ENCODE measurements at regions not wholly inside any gene's neighbourhood (a gene's known extent, or its start where the extent isn't known, plus 50 kb on each side); places are given as distances from the start of the nearest gene placed in this dataset.
A peak's percentile ranks its signal among the peaks of the same experiment; 100 is the strongest.
"Not testable (repeated sequence)": the region's sequence is repeated elsewhere in the genome, so short reads cannot be mapped to it uniquely, and the experiment has no call there.

DNA sequence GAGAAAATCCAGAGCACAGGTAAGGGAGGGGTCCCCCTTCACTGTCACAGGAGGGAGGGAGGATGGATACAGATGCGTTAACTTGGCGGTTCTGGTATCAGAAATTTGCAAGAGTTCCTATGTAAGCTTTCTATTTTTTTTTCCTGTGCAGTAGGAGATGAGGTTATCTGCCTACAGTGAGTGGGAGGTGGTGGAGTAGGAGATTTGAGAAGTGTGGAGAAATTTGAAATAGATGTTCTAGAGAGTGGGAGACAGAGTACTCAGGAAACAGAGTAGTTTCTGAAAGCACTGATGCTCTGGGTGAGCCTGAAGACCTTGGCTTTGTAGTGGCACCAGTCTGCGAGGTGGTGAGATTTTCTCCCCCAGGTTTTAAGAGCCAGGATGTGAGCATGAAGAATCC, 271.4 kb downstream of the MSX2 start:
- DNase-seq = no peak

DNA sequence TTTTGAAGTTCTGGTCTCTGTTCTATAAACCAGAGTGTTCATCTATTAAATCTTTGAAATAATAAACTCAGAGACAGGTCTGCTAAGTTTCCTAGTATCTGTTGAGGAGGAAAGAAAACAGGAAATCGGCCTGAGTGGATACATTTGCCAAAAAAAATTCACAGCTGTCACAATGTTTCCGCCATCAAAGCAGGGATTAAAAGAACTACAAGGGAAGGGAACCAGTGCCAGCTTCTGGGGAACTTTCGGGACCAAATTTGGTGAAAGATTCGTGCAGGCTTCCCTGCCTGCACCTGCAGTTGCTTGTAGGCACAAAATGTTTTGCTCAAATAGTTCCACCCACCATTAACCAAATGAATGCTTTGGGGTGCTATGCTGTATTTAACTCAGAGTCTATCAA, 267.5 kb downstream of the MSX2 start:
- peak in 1 of 58 donors; percentile 14 for DNase-seq

DNA sequence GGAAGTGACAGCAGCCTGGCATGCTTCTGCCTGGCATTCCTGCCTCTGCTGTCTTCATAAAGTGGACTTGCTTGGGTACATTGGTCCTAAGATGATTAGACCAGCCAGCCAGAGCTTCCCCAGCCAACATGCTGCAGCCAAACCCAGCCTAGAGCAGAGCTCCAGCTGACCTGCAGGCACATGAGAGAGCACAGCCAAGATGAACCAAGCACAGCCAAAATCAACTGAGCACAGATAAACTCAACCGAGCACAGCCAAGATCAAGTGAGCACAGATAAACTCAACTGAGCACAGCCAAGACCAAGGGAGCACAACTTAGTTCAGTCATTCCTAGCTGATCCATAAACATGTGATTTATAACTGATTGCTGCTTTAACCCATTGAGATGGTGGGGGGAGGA, 266.5 kb downstream of the MSX2 start:
- DNase-seq = no peak

DNA sequence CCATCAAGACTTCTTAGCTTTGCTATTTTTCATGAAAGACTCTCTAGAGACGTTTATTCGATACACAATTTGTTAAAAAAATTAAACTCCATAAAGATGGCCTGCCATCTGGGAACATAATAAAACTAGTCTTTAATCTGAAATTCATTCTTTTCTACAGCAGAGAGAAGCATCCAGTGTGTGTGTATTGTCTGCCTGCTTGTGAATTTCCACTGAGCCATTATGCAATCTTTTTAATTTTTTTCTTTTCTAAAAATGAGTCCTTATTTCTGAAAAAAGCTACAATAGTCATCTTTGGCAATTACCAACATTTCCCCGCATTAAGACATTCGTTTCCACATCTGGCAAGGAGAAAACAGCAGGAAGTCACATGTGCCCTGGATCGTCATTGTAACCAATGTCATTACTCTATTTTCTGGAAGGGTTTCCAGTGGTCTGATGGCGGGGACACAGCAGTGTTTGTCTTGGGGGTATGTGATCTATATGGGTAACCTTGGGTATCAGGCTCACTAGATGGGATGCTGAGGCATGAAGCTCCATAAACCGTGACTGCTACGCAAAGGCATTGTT, 263.1 kb downstream of the MSX2 start:
- no peak for DNase-seq

DNA sequence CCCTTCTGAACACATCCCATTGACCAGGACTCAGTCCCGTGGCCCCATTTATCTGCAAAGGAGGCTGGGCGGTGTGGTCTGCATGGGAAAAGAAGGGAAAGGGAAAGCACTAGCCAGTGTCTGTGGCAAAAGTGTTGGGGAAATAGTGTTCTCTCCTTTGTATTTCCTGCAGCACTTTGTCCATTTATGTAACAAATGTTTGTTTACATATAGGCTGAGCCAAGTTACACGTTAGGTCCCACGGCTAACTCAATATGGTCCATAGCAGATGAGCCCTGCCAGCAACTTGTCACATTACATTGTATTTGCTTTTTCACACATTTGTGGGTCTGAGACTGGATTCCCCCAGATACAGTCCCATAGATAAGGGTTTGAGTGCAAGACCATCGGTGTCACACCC, 260.5 kb downstream of the MSX2 start:
- DNase-seq = no peak

DNA sequence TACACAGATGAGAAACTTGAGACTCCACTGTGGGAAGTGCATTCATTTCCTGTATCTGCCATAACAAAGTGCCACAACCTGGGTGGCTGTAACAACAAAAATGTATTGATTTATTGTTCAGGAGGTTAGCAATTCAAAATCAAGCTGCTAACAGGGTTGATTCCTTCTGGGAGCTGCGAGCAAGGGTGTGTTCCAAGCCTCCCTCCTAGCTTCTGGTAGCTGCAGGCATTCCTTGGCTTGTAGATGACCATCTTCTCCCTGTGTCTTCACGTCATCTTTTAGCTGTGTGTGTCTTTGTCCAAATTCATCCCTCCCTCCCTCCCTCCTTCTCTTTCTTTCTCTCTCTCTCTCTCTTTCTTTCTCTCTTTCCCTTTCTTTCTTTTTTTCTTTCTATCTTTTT, 258.1 kb downstream of the MSX2 start:
- DNase-seq = no peak

DNA sequence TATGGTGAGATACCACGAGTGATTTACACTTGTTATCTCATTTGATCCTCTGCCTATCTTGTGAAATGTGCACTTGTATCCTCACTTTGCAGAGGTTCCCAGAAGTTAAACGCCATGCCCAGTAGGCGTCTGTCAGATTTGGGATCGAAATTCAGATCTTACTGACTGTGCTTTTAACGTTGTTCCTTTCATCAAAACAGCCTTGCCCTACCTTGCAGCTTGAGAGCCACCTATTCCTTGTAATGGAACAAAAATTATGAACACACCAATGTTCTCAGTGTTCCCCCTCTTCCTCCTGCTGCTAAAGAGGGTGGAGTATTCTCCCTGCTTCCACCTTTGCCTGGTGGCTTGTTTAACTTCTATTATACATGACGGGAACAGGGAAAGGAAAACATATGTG, 257.0 kb downstream of the MSX2 start:
- no peak for DNase-seq

DNA sequence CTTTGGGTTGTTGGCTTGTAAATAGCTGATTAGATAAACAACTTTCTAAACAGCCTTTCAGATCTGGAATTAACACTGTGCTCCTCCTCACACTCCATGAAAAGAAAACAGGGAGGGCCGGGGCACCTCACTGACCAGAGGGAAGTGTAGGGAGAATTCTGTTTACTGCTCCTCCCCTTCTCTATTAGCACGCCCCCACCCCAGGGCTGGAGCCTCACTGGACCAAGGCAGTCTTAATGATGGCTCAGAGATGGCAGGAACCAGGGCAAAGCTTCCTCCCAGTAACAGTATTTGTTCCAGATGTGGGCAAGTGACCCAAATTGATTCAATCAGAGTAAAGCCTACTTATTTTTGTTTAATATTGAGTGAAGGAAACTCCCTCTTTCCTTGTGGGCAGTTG, 256.6 kb downstream of the MSX2 start:
- DNase-seq = no peak

DNA sequence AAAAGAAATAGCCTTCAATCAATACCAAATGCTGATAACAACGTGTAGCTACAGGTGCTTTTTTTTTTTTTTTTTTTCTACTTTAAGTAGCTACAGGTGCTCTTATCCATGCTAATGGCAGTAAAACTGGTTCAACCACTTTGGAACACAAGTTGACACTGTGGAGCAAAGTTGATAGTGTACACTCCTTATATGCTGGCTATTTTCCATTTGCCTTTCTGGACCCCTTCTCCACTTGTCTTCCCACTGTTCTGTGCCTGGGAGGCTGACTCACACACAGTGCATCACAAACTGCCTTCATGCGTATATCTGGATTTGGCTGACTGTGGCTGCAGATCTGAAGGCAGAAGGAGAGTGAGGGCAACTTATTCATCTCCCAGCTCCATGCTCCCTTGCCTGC, 247.9 kb downstream of the MSX2 start:
- DNase-seq = no peak

DNA sequence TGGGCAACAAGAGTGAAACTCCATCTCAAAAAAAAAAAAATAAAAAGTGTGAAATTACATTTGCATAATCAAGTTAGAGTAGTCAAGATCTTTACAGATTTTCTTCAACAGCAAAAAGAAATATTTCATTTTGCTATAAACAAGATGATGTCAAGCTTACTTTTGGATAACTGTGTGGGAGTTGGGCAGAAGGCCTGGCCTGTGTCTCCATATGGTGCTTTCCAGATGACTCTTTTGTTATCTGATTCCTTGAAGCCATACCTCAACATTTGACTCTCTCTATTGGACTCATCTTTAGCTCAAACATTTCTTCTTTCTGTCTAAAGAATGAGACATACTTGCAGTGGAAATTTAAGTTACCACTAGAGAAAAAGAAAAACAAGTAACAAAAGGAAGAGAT, 246.8 kb downstream of the MSX2 start:
- DNase-seq = peak in 4 of 58 donors; percentile 14 to 25 (median 20)

DNA sequence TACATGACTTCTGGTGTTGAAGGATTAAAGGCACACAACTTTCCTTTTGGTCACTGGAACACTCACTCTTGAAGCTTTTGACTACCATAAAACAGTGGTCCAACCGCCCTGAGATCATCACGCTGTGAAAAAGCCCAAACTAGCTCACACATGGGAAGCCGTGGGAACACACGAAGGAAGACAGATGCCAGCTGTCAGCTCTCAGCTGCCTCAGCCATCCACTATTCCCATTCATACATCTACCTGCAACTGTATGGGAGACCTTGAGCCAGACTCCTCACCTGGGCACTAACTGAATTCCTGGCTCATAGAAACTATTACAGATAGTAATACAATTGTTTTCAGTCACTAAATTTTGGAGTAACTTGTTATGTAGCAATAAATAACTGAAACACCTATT, 246.1 kb downstream of the MSX2 start:
- peak in 1 of 58 donors; percentile 11 for DNase-seq

DNA sequence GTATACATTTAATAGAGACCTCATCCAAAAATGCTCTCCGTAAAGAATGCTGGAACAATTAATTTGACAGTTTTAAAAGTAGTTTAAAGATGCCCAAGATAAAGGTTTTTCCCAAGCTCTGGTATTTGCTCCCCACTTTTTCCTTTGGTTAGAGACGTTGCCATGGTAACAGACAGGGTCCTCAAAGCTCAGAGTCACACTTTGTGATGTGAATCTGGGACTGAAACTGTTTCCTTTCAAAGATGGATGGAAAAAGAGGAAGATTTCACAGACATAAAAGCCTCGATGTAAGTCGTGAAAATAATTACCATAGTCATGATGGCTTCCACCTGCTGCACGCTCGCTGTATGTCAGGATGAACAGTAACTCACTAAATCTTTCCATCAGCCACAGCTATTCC, 229.5 kb downstream of the MSX2 start:
- DNase-seq = no peak

DNA sequence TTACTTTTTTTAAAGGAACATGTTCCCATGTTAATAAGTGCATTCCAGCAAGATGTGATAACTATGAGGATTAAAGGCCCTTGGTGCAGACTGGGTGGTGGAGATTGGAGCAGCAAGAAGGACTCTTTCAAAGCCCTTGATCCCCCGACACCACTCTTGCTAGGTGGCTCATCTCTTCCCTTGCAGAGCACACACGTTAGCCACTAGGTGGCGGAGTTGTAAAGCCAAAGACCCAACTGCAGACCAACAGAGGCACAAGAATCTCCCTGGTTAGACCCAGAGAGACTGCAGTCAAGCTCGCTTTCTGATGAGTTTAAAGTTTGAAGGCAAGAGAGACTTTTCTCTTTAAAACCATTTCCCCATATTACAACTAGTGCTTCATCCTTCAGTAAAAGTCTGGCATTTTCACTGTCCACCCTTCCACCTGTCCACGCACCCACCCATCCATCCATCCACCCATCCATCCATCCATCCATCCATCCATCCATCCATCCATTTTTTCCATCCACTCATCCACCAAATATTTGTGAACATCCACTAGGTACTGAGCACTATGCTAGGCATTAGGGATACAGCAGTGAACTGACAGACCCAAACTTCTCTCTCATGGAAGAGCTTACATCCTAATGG, 226.9 kb downstream of the MSX2 start:
- DNase-seq = peak in 49 of 58 donors; percentile 10 to 88 (median 48)

DNA sequence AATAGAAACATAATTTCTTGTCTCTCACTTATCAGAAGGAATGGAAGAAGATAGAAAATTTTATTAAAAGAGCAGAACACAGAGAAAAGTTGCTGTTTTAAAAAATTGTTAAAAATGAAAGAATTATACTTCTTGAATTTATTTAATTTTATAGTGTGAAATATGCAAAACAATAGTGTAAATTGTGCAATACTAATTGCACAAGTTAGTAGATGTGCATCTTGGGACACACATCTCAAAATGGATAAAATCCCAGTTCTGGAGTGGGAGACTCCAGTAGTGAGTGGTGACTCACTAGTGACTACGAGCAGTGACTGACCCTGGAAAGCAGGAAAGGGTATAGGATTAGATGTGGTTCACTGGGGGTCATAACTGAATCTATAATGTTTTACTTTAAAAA, 223.2 kb downstream of the MSX2 start:
- no peak for DNase-seq

DNA sequence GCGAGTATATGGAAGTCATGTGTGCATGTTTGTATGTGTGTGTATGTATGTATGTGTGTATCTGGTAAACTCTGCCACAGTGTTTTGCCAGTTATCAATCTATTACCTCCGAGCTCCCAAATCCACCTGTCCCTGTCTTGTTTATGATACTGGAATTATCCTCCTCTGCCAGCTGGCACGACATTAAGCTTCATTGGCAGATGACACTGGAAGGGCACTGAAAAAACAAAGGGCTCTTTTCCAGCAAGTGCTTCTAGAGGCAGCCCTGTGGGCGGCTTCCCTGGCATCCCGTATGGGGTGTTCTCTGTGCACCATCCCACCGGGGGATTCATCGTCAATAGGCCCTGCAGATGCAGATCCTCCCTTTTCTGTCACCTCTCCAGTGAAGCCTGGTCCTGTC, 221.5 kb downstream of the MSX2 start:
- DNase-seq = peak in 1 of 58 donors; percentile 27

DNA sequence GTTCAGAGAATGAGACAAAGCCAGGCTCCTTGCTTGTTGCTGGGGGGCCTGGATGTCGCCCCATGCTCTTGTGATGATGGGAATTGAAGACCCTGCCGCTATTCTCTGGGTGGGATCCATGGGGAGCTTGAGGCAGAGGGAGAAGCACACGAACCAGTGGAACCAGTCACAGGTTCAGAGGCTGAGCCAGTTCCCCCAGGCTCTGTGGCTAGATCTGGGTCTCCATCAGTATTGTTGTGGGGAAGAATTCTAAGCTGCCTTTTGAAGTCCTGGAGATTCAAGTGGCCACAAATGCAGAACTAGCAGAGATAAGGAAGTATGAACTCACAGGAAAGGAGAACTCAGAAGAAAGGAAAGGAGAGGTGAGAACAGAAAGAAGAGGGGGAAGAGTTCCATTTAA, 219.4 kb downstream of the MSX2 start:
- DNase-seq = no peak

DNA sequence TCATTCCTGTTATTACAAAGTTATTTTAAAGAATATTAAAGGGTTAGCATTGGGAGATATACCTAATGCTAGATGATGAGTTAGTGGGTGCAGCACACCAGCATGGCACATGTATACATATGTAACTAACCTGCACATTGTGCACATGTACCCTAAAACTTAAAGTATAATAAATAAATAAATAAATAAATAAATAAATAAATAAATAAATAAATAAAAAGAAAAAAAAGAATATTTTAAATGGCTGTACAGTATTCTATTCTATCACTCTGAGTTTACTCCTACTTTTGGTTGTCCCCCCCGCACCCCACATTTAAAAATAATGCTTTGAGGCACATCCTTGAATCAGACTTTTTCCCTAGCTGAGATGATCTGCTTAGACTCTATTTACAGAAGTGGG, 218.6 kb downstream of the MSX2 start:
- not testable (repeated sequence) for DNase-seq

DNA sequence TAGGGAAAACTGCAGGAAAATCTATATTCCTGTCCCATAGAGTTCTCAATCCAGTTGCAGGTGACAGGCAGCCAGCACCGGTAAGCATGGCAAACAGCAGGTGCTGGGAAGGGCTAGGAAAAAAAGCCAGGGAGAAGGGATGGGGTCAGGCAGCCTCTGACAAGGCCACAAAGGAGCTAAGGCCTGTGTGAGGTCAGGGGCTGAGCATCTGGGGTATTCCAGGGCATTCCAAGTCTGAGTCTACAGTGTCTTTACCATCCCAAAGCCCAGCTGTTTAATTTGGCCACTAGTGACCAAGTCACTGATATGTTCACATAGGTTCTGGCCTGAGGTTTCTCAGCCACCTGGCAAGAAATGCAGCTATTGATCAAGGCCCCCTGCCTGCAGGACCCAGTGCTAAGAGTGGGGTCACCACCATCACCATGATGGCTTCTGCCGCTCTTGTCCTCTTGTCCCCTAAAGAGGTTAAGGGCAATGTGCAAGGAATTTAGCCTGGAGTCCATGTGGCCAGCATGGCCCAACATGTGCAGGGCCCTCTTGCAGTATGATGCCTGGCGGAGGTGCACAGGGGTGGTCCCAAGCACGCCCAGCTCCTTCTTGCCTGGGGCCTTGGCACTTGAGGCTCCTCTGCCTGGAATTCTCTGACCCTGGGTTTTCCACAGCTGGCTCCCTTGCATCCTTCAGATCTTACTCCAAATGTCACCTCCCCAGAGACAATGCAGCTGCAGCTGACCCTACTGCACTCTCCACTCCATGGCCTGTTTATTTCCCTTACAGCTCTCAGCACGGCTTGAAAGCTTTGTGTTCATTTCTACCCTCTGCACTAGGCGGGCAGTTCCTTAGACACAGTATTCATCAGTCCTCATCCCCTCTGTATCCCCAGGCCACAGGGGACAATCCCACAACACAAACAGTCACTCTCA, 213.1 kb downstream of the MSX2 start:
- no peak for DNase-seq

DNA sequence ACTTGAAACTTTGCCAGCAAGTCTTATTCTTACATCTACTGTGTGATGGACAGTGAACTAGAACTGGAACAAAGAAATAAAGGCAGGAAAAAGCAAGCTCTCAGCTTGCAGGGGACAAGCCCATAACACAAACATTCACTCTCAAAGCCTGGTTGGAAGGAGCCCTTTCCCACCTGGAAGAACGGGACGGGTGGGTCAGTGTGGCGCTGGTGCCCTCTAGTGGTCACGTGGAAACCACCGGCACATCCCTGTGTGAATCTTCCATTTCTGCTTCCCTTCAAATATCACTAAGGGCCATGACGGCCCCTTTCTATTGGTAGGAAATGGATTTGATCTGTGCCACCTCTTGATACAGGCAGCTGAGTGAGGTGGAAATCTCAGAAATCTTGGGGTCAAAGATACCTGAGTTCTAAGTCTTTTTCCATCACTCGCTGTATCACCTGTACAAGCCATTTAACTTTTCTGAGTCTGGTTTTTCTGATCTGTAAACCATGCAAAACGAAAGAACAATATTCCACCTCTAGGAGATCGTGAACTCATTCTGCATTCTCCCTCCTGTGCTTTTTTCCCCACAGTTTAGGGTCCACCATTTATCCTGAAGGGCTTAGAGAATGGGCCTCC, 211.6 kb downstream of the MSX2 start:
- DNase-seq = peak in 55 of 58 donors; percentile 5 to 79 (median 49)

DNA sequence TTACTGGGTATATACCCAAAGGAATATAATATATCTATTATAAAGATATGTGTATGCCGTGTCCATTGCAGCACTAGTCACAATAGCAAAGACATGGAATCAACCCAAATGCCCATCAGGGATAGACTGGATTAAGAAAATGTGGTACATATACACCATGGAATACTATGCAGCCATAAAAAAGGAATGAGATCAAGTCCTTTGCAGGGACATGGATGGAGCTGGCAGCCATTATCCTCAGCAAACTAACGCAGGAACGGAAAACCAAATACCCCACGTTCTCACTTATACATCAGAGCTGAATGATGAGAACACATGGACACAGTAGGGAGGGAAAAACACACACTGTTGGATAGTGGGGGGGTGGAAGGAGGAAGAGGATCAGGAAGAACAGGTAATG, 206.7 kb downstream of the MSX2 start:
- not testable (repeated sequence) for DNase-seq

DNA sequence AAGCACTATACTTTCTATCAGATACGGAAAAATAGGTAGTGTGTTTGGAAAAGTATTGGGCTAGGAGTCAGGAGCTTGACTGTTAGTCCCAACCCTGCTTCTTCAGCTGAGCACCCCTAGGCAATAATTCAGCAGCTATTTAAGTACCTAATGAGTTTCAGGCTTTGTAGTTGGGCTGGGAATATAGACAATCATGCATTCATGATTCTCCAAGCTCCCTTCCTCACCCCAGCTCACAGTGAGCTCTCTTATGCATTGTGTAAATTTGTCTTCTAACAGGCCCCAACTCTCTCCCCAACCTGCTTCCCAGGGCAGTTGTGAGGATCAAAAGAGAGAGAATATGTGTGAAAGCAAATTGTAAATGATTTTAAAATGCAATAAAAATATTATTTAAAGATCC, 201.2 kb downstream of the MSX2 start:
- DNase-seq = peak in 1 of 58 donors; percentile 10

DNA sequence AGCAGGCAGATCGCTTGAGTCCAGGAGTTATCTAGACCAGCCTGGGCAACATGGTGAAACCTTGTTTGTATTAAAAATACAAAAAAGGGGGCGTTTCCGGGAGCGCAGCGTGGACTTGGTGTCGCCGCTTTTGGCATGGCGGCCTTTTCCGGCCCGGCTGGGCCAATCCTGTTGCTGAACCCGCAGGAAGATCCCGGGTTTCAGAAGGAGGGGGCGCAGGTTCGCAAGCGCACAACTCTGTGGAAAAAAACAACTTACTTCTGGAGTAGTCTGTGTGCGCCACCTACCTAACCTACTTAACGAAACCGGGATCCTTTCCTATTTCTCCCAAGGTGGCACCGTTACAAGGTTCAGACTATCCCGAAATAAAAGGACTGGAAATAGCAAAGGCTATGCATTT, 198.6 kb downstream of the MSX2 start:
- DNase-seq = no peak
